Vagina (tissue), 2 donors: ENCODE measurements at regions not wholly inside any gene's neighbourhood (a gene's known extent, or its start where the extent isn't known, plus 50 kb on each side); places are given as distances from the start of the nearest gene placed in this dataset.

Experiments
- CTCF ChIP-seq, 3 experiments: fragments of 450-650 bp in 2 of 3; fragments of 200-600 bp in 1 of 3; sonication (generic) in 1 of 3; IDR thresholded peaks; one replicate each; pipeline ENCODE4 v1.5.1; 2017 to 2019; ENCODE audit warnings: antibody characterized with exemption in 3 of 3, mild to moderate bottlenecking in 2 of 3, moderate library complexity in 2 of 3
- POLR2A ChIP-seq, 2 donors: fragments of 450-650 bp; IDR thresholded peaks; one replicate each; pipeline ENCODE4 v1.6.1; 2017; ENCODE audit warnings: antibody characterized with exemption in 2 of 2, mild to moderate bottlenecking in 2 of 2, moderate library complexity in 2 of 2
- POLR2AphosphoS5 ChIP-seq, 2 donors: sonication (generic); formaldehyde crosslinking; IDR thresholded peaks; one replicate each; pipeline ENCODE4 v1.9.0; 2017; ENCODE audit warnings: antibody characterized with exemption in 2 of 2, mild to moderate bottlenecking in 2 of 2, low read depth in 1 of 2; ENCODE audit not compliant: insufficient read depth in 1 of 2

DNA sequence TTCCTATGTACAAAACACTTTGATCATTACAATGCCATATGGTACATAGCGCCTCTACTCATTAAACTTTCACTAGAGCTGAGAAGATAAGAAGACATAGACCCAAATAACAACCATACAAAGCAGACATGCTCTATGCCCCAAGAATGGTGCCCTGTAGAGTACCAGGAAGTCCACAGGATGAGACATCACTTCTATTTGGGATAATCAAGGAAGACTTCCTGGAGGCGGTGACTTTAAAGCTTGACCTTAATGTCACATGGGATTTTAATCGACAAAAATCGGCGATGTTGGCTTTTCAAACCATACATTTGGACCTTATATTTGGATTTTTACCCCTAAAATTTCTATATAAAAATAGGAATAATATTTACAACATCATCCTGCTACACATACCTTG is 224.3 kb upstream of the MAP3K1 start:
- TF ChIP-seq CTCF (IDR thresholded peaks at IDR 0.05) (no peak), POLR2A (IDR thresholded peaks at IDR 0.05) (no peak), POLR2AphosphoS5 (IDR thresholded peaks at IDR 0.05; ENCODE audit: insufficient read depth in 1 of 2, low read depth in 1 of 2) (no peak)
